GM20000 (cell line): ENCODE measurements at regions not wholly inside any gene's neighbourhood (a gene's known extent, or its start where the extent isn't known, plus 50 kb on each side); places are given as distances from the start of the nearest gene placed in this dataset.

ENCODE experiments used
- DNase-seq: peaks from one replicate; pipeline ENCODE4 v3.0.0; 2012; ENCODE audit warnings: low spot score
- CTCF ChIP-seq: IDR thresholded peaks from 2 replicates; pipeline ENCODE4 v1.5.1; 2012; ENCODE audit warnings: mild to moderate bottlenecking, control low read depth; ENCODE audit errors: extremely low read depth, missing control alignments

- no peak for DNase-seq
- no peak for TF ChIP-seq CTCF
These were observed 56.3 kb upstream of the ECE1 start for GRCh38 chr1:21346365-21347071.

GRCh38 chr1:21344750-21345443 lies 54.6 kb upstream of the ECE1 start:
- no peak for TF ChIP-seq CTCF
- DNase-seq = no peak

- no peak for TF ChIP-seq CTCF
- DNase-seq = no peak
These were observed 54.0 kb upstream of the ECE1 start for GRCh38 chr1:21344098-21344749.

- TF ChIP-seq CTCF = no peak
- DNase-seq = peak; percentile 65
These were observed 52.9 kb upstream of the ECE1 start for GRCh38 chr1:21342961-21343838.

- TF ChIP-seq CTCF = no peak
- no peak for DNase-seq
These were observed 51.3 kb upstream of the ECE1 start for GRCh38 chr1:21341517-21342078.

GRCh38 chr1:21341022-21341421 lies 50.8 kb upstream of the ECE1 start:
- no peak for DNase-seq
- TF ChIP-seq CTCF = no peak
